HG03060 (cell line): ENCODE measurements at regions not wholly inside any gene's neighbourhood (a gene's known extent, or its start where the extent isn't known, plus 50 kb on each side); places are given as distances from the start of the nearest gene placed in this dataset.

Experiments
- ATAC-seq: cut with Tn5 transposase; IDR thresholded peaks from one replicate; pipeline ENCODE4 v1.9.1; 2021; ENCODE audit warnings: low read depth, moderate number of reproducible peaks; ENCODE audit not compliant: unreplicated experiment

- ATAC-seq, result no peak
These were observed 199.0 kb downstream of the KATNAL1 start for GRCh38 chr13:30108216-30108912.

- ATAC-seq, result no peak
These were observed 199.7 kb downstream of the KATNAL1 start for GRCh38 chr13:30107521-30108136.

GRCh38 chr13:30107121-30107520 is 200.2 kb downstream of the KATNAL1 start:
- ATAC-seq, result no peak

- ATAC-seq, result no peak
These were observed 202.0 kb downstream of the KATNAL1 start for GRCh38 chr13:30105381-30105780.

DNA sequence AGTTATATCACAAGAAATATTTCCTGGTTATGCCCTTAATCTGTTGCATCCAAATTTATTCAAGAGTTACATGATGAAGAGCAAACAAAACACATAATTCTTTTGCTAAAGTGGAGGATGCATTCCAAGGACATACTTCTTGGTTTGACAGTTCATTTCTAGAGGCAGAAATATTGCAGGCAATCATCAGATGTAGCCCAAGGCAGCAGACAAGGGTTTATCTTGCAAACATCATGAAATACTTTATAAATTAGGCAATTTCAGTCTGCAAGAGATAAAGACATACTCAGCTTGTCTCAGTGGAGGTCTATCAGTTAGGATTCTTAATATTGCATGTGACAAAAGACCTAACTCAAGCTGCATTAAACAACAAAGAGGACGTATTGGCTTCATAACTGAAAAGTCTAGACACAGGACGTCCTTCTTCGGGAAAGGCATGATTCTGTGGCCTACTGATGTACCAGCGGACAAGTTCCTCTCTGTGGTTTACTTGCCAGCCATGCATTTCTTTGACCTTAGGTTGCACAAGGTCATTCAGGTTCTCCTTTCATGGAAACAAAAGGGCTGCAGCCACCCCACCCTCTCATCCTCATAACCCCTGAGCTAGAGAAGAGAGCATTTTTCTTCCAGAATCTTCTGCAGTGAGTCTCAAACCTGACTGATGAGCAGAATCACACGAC is 204.1 kb downstream of the KATNAL1 start:
- ATAC-seq, result no peak

- no peak for ATAC-seq
These were observed 207.1 kb downstream of the KATNAL1 start for GRCh38 chr13:30100226-30100625.

DNA sequence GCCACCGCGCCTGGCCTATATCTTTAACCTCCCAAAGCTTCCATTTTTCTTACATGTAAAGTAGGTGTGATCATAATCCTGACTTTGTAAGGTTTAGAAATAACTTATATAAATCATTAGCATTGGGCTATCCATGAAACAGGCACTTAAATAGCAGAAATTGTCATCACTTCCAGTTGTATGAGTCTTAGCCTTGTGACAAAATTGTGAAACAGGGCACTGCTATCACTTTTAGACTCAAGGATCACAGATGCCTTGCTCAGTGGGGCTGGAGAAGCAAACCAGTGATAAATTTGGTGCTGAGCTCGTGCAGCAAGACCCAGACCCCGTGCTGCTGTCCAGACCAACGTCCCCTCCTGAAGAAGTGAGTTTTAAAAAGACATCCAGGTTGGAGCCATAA is 209.7 kb downstream of the KATNAL1 start:
- ATAC-seq, result no peak

- ATAC-seq, result no peak
These were observed 210.3 kb downstream of the KATNAL1 start for GRCh38 chr13:30097089-30097488.

- no peak for ATAC-seq
These were observed 213.3 kb downstream of the KATNAL1 start for GRCh38 chr13:30094015-30094414.

DNA sequence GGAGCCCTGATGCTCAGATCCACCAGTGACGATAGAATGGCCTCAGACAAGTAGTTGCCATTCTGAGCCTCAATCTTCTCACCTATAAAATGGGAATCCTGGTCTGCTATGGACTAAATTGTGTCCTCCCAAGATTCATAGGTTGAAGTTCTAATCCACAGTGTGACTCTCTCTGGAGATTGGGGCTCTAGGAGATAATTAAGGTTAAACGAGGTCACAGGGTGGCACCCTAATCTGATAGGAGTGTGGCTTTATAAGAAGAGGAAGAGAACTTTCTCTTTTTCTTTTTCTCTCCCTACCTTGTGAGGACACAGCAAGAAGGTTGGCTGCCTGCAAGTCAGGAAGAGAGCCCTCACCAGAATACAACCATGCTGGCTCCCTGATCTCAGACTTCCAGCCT is 214.1 kb downstream of the KATNAL1 start:
- ATAC-seq, result no peak

DNA sequence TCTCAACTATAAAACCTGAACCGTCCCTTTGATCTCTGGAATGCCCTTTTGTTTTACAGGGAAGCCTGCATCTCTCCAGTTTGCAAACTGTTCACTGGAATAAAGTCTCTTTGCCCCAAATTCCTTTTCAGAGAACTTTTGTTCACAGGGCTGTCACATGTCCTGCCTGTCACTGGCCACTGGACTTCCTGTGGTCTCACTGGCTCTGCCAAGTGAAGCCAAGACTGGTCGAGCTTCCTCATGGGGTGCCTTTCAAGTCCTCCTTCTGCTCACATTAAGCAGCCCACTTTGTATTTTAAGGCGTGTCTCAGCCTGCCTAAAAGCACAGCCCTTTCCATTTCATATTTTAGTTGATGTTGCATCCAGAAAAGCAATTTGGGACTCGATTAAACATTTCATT is 215.7 kb downstream of the KATNAL1 start:
- ATAC-seq, result no peak

DNA sequence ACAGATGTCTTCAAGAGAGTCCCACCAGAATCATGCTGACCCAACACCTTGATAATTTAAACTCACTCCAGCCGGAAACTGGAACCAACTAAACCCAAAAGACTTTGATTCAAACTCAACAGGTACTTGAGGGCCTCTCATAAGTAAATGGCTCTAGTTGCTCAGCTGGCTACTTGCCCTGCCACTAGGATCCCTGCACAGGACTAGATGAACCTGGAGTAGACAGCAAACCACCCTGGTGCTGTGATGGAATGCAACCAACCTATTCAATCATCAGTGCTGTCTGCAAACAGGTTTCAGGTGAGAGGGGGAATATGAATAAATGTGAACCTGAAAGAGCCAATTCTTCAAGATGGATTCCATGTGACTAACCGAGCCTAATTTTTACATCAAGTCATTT is 216.3 kb downstream of the KATNAL1 start:
- no peak for ATAC-seq

DNA sequence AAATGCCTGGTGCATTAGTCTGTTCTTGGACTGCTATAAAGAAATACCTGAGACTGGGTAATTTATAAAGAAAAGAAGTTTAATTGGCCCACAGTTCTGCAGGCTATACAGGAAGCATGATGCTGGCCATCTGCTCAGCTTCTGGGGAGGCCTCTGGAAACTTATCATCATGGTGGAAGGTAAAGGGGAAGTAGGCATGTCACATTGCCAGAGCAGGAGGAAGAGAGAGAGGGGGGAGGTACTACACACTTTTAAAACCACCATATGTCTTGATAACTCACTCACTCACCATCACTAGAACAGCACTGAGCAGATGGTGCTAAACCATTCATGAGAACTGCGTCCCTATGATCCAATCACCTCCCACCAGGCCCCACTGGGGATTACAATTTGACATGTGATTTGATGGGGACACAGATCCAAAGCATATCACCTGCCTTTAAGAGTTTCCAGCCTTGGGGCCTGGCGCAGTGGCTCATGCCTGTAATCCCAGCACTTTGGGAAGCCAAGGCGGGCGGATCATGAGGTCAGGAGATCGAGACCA is 219.0 kb downstream of the KATNAL1 start:
- ATAC-seq, result no peak

DNA sequence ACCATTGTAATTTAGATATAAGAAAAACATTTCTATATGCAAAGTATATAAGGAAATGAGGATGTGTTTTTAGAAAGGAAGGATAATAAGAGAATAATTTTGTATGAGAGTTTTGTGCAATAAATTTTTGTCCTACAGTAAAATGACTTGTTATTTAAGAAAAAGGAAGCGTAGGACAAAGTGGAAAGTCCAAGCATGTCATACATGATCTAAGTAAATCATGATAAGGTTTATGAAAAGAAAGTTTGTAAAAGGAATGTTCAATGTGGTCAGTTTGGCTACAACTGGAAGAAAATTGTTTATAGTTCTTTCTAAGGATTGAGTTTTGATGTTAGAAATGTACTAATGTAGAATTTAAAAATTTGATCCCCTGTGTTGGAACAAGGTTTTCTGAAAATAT is 222.3 kb downstream of the KATNAL1 start:
- no peak for ATAC-seq

DNA sequence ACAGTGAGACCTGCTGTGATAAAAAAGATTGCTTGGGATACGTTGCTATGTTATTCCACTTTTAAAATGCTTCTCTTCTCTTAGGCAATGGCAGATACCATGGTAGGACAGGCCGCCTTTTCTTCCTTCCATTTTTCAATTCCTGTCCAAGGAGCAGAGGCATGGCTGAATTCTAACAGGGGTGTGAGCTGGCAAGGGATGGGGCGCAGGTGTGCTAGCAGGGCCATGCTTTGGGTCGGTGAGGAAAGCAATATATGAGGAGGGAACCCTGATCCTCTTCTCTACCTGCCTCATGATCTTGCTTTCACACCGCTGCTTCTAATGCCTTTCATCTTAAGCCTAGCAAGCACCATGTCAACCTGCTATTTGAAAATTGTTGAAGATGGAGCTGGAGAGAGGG is 225.0 kb downstream of the KATNAL1 start:
- no peak for ATAC-seq

DNA sequence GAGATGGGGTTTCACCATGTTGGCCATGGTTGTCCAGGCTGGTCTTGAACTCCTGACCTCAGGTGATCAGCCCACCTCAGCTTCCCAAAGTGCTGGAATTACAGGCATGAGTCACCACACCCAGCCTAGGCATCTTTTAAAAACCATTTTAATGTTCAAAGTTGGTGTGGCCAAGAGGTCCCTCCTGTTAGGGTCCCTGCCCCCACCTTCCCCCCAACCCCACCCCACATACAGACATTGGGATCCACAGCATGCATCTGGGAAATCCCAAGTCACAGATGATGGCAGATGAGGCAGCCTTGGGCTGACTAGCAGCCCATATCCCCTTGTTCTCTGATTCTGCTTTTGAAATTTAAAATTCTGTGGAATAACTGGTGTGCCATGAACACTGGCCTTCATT is 226.0 kb downstream of the KATNAL1 start:
- ATAC-seq, result no peak

DNA sequence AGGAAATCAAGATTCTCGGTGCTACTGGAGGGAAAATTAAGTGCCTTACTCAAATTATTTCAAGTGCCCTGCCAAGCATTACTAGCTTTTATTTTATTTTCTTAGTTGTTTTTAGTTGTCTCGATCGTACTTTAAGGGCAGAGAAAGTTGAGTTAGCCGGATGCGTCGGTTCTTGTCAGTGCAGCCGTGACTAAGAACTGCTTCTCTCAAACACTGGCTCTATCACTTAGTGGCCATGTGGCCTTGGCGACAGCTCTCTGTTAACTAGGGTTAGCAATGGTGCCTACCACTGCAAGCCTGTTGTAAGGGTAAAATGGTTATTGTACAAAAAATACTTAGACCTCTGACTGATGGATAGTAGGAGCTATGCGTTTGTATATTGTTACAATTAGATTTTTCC is 227.8 kb downstream of the KATNAL1 start:
- no peak for ATAC-seq

GRCh38 chr13:30078059-30078458 is 227.6 kb upstream of the UBL3 start:
- no peak for ATAC-seq

DNA sequence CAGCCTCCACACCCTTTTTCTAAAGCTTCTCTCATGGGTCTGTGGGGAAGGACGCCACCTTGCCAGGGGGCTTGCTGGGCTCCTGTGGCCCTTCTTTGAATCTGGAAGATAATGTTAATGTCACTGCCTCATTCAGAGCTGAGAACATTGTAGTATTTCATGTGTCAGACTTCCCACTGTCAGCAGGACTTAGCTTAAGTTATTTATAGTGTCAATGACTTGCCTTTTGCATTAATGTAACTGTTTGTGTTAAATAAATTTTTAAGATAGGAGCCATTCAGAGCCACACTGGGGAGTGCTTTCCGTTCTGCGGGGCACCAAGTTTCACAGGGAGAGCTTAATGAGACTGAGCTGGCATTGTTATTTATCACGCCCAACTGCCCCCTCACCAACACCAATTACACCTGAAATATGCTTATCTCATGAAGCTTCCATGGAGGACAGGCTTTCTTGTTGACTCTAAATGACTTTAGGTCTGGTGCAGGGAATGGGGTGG is 226.9 kb upstream of the UBL3 start:
- no peak for ATAC-seq

DNA sequence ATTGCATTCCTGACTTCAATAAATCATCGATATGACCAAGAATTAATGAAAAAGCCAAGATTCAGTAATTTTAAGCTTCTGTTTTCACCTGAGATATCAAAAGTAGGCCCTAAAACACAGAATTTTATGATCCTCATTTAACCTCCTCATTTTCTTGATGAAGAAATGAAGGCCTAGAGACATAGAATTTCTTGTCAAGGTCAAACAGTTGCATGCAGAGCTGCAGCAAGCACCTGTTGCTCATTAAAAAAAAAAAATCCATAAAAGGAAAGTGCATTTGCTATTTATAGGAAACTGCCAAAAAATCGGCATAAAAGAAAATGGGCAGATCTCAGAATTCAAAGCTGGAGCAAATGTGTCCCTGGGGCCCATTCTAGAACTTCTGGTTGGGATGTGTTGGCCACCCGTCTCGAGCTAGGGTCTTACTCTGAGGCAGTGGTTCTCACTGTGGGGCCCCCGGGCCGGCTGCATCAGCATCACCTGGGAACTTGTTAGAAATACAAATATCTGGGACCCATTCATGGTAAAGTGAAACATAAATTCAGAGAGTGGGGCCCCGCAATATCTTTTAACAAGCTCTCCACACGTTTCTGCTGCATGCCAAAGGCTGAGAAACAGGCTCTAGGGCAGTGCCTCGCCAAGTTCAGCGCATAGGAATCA is 224.7 kb upstream of the UBL3 start:
- ATAC-seq, result no peak

- ATAC-seq, result no peak
These were observed 224.0 kb upstream of the UBL3 start for GRCh38 chr13:30074431-30074830.
